Stimulated activated CD4-positive, alpha-beta T cell treated with anti-CD3 and anti-CD28 coated beads, Interleukin-1b, Interleukin-23, amount 100 ng/mL, for 1 hour (primary cell): ENCODE measurements at regions not wholly inside any gene's neighbourhood (a gene's known extent, or its start where the extent isn't known, plus 50 kb on each side); places are given as distances from the start of the nearest gene placed in this dataset.

Source experiments
- DNase-seq, 2 donors: peaks; one replicate each; pipeline ENCODE4 v3.0.0-alpha.2; 2020; ENCODE audit warnings: low read depth in 2 of 2

DNA sequence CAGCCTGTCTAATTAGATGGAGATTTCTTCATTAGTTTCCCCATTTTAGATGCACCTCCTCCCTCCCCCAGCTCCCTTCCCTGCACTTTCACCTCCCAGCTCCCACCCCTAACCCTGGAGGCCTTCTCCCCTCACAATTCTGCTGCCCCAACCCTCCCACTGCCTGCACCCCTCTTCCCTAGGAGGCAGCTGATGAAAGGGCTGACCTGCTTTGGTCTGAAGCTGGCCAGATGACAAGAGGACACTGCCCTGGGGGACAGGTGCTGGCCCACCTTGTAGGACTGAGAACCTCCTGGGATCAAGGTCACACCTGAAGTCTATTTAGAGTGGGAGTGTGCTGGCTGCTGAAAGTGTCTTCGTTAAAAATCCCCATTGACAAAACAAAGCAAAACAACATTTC, 259.4 kb downstream of the TLE3 start:
- no peak for DNase-seq

DNA sequence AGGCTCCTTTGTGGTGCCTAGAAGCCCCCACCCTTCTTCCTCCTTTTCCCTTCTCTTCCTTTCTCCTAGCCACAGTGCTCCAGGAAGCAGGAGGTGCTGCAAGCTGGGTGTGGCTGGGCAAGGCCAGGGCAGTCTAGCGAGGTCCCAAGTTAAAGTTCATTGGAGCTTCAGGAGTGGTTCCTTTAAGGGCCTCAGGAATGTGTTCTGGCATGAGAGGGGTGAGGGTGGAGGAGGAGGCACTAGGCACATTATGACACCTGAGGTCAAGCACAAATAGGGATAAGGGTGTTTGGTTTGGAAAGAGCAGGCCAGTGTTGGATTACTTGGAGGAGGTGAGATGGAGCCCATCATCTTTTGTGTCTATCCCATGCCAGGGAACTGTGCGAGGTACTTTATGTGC, 258.7 kb downstream of the TLE3 start:
- no peak for DNase-seq

DNA sequence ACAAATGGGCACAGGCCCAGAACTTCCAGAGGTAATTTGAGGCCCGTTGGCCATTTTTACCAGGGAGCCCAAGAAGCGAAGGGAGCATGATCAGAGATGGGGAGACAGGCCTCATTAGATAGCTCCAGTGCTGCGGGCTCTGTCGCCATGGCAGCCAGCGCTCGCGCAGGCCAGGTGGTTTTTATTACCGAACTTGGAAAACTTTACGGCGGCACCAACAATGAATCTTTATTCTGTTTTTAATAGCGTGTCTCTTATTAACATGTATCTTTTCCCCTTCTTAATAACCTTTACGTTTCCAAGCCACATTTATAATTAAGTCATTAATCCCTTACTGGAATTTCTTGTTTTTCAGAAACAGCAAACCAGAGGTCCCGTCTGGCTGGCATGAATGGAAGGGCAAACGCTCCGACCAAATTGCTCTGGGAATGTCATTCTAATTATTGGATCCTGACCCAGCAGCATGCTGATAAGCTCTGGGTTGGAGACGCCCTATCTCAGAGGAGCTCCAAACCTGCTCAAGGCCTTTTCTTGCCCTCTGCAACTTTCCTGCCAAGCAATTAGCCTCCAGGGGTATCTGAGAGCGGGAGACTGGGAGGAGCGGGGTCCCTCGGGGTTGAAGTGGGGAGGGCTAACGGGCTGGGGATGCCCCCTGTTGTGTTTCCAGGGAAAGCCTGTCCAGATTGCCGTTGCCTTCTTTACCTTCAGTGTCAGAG, 256.4 kb downstream of the TLE3 start:
- no peak for DNase-seq

DNA sequence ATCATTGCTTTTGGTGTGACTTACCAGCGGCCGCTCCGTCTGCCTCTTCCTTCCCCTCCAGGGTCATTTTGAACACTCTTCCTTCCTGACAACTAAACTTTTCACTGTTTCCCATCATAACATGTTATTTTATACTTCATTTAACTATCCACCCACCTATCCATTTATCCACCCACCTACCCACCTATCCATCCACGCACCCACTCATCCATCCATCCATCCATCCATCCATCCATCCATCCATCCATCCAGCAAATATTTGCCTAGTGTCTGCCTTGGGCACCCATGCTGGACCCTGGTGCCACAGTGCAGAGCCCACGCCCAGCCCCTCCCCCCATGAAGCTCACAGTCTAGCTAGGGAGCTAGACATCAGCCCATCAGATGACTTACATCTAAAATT, 254.9 kb downstream of the TLE3 start:
- DNase-seq, result no peak

DNA sequence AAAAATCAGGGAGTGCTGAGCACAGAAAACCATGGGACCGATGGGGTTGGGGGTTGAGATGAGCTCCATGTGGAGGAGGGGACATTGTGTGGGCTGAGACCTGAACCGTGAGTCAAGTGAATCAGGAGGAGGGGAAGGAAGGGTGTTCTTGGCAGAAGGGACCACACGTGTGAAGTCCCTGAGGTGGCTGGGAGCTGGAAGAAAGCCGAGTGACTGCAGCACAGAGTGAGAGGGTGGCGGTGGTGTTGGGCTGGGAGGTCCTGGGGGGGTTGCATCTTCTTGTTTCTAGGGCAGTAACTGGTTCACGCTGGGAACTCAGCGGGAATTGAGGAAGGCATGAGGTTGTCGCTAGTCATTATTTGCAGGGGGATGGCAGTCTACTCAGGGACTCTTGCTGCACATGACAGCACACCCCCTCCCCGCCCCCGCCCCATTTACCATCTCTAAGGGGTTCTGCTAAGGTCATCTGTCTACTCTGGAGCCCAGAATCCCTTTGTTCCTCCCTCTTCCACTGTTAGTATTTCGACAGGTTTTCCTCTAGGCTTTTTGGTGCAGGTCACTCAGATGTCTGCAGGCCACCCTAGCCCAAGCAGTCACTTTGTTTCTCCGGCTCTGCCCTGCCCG, 254.3 kb downstream of the TLE3 start:
- no peak for DNase-seq

DNA sequence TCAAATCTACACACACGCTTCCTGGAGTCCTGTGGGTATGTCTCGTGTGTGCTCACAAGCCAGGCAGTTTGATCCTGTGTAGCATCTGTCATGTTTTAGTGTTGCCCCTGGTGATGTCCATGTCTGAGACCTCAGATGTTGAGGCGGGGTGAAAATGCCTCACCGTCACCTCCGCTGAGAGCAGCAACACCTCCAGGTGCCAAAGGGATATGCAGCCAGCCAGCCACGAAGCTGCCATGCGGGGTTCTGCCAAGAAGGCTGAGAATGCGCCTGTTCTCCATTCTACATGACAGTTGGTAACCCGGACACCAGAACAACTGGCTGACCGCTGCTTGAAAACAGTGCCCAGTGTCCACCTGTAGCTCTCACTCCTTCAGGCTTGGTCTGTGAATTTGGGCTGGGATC, 253.8 kb downstream of the TLE3 start:
- DNase-seq, result no peak

DNA sequence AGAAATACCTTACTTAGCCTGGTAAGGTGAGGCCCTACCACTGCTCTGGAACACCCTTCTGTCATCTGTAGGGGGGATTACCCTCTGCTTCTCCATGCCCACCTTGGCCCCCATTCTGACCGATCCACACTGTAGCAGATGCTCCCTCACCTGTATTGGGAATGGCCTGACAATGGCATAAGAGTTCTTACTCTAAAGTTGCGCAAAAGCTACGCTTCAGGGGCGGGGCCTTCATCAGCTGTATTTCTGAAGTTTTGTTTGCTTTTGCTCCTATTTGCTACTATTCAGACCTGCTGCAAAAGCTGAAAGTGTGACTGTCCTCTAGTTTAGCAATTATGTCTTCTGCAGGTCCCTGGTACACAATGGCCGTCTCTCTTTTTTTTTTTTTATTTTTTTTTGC, 252.6 kb downstream of the TLE3 start:
- DNase-seq, result no peak

DNA sequence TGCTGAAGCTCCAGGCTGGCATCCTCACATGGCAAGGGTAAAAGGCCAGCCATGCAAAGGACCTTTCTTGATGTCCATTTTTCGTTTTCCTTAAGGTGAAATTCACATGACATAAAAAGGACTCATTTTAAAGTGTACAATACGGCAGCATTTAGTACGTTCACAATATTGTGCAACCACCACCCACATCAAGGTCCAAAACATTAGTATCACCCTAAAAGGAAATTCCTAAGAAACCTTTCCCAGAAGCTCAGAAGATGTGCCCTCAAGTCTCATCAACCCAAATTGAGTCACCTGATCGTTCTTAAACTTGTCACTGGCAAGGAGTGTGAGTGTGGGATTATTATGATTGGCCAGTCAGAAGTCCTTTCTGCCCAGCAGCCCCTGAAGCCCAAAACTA, 250.1 kb downstream of the TLE3 start:
- no peak for DNase-seq

DNA sequence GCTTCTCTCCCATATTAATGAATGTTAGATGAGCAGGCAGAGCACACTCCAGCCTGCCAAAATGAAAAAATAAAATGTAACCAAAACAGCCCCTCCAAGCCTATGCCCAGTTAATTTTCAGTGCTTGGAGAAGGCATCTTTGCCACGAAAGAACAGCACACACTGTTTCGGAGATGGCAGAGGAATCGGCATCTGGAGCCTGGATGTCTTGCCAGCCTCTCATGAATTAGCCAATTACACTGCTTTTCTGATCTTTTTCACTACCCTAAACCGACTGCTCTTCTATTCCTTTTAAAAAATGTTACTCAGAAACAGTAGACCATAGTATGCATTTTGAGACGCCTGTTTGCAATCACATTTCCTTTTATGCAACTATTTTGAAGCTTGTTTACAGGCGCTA, 249.6 kb downstream of the TLE3 start:
- no peak for DNase-seq

DNA sequence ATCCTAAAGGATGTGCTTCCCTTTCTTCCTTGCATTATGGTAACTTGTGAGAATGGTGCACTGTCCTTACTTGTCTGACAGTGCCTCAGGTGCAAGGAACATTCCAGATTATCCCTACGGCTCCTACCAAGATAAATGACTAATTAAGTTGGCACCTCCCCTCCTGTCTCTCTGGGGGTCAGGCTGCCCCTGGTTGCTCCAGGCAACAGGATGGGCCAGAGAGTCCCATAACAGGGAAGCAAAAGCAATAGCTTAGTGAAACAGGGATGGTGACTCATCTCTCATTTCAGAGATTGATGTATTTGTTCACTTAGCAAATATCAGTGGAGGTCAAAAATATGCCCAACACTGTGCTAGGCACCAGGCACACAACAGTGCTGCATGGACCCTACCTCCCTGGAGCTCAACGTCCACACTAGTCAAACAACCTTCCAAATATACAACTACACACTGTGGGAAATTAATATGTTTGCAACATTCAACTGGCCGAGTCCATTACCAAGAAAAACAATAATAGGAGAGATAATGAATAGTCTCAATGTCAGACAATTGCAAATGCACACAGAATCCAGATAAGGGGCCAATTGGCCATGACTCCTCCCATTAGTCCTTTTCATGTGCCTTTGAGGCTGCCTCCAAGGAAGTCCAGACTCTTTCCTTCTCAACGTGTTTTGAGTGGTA, 249.0 kb downstream of the TLE3 start:
- no peak for DNase-seq

DNA sequence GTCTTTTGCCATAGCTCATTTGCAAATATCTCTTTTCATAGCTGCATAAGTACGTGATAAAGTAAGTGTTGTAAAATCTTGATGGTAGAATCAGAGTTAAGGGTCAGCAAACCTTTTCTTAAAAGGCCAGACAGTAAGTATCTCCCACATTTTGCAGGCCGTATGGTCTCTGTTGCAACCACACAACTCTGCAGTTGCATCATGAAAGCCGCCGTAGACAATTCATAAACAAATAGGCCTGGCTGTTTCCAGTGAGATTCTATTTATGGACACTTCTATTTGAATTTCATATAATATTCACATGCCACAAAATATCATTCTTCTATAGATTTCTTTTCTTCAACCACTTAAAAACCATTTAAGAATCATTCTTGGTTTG, 248.5 kb downstream of the TLE3 start:
- DNase-seq, result no peak

DNA sequence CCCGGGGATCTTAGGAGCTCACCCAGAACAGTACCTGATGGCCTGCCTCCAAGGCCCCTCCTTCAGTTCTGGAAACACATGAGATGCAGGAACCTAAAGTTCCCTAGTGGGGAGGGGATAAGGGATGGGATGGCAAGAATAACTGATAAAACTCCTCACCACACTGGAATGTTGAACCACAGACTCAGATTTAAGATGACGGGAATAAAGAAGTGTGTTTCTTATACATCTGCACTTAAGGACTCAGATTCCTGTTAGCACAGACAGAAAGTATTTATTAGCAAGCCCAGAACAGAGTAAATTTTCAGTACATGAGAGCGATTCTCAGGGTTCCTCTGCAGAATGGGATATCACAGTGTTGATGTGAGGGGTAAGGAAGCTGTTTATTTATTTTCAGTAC, 245.2 kb downstream of the TLE3 start:
- DNase-seq, result no peak

DNA sequence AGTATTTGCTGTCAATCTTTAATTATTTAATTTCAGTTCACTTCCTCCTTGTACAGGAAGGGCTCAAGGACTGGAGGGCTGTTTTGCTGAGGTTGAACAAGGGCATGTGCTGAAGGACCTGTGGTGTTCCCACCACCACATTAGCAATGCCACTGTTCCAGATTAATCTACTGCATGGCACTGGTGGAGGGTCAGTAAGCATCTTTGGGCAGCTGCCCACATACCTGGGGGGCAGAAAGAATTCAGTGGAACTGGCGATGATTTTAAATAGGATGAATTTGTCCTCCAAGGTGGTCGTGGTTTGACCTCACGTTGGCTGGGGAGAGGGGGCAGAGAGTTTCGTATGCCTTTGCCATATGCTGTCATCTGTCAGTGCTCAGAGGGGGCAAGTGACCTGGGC, 244.8 kb downstream of the TLE3 start:
- no peak for DNase-seq

DNA sequence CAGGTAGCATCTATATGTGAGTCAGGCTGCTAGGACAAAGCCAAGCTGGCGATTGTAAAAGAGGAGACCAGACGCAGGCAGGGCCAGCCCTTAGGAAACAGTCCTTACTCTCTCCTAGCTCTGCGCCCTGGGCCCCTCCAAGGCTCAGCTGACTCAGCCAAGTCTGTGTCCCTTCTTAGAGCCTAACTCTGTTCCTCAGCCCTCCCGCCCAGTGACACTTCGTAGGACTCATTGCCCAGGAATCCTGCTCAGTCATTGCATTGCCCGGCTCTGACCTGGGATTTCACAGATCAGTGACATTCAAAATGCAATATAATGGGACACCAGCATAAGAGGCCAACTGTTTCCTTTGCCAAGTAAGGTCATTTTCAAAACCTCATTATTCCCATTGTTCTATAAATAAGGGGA, 244.2 kb downstream of the TLE3 start:
- DNase-seq, result no peak

DNA sequence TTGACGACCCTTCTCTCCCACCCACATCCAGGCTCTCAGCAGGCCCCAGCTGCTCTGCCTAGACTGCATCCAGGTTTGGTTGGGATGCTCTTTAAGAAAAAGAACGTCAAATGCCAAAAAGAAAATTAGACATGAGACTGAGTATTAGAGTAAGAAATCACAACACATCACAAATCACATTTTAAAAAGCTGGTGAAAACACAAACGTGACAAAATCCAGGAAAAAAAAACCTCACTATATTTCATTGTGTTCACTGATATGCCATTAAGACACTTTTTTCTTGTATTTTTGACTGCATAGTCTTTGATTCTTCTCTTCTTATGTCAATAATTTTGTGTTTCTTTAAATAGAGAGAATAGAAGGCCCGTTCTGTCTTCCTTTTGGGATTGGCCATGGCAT, 243.7 kb downstream of the TLE3 start:
- no peak for DNase-seq

DNA sequence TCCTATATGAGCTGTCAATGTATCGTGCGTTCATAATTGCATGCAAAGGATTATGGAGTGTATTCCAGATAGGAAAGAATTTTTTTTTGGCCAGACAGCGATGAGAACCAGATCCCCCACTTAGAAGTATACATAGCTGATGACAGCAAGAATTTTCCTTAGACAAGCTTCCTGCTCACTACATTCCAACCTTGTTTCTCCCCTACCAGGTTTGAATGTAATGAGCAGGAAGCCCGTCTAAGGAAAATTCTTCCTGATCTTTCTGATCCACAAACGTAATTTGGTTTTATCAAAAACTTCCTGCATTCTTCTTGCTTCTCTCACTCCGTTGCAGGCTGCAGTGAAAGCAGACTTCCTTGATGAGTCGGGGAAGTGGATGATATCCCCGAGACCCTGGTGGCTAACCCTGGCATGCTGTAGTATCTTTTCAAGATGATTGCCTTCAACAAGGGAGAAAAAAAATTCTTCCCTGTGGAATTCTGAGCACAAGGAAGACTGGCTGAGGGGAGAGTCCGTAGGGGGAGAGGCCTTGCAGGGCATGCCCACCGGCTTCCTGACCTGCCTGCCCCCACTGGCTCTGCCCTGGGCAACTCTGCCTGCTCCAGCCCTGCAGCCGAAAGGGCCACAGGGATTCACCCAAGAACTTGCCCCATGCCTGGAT, 243.1 kb downstream of the TLE3 start:
- DNase-seq, result no peak

DNA sequence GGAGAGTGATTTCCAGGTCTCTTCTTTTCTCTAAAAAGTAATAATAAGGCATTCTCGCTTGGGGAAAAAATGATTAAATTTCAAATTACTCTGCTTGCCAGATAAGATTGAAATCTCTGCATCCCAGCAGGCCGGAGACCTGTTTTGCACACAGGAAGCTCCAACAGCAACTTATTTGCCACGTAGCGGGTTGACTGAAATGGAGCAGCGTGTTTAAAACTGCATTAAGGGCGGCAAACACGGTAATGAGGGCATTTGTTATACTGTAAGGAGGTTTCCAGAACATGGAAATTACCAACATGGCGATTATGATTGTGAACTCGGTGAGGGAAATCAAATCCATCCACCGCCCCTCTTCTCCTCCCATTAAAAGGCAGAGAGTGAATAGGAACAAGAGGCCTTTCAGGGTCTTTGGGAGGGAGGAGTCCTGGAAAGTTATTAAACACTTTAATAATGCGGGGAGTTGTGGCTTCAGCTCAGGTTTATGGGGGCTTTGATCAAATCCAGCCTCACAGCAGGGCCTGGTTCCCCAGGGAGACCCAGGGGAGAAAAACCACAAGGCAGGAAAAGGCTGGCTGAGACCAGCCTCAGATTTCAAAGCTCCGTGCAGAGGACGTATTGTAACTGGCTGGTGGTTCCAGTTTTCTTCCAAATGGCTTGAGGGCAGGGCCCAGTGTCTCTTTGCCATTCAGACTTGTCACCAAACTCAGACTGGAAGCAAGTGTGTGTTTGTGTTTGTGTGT, 242.3 kb downstream of the TLE3 start:
- no peak for DNase-seq

DNA sequence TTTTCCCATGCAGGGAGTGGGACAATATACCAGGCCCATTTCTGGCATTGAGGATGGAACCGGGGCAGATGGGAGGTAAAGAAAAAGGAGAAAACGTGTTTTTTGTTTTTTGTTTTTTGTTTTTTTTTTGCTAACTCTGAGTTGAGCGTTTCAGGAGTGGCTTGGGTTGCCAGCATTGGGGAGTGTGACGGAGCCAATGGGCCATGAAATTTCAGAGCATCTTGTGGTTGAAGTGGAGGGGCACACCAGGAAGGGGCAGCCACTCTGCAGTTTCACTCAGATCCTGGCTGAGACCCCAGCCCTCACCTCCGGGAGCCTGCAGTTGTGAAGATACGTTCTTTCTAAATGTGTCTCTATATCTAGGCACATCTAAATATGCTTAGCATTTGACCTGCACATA, 240.5 kb downstream of the TLE3 start:
- DNase-seq, result no peak

DNA sequence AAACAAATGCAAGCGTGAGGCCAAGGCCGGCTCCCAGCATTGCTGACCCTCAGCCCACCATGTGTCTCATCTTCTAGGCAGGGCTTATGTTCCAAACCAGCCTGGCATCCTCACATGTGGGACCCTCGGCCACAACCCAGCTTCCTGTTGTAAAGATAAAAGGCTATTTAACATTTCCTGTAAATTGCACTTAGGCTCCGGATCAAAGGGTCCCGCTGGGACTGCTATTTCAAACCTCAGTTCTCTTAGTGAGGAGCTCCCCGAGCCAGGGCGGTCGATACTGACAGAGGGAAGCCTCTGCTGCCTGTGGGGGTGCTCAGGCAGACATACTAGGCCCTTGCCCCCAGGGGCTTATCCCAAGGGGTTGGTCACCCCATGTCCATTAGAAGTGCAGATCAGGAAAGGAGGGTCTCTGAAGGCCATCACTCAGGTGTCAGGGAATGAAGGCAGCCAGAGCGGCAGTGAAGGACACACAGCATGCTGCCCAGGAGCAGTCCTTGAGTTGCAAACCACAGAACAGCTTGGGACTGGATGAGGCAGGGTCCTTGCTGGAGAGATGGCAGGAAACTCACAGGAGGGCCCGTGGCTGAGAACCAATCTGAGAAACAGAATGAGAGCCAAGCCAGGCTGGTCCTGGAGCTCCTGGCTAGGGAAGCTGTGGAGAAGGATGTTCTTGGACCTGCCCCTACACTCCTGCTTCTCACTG, 239.9 kb downstream of the TLE3 start:
- no peak for DNase-seq

DNA sequence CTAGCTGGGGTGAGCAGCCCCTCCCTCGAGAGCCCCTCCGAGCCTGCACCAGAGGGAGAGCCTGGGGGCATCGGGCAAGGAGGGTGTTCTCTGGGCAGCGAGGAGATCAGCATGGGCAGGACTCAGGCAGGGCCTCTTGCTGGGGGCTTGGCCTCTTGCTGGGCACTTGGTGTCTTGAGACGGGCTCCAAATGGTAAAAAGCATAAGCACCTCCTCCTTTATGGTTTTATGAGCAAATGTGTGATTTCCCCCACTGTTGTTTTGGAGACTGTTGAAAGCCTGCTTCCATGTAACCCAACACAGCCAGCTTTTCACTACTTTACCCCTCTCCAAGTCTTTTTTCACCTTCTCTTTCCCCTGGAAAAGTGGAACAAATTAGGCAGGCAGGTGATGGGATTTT, 239.3 kb downstream of the TLE3 start:
- DNase-seq, result no peak

DNA sequence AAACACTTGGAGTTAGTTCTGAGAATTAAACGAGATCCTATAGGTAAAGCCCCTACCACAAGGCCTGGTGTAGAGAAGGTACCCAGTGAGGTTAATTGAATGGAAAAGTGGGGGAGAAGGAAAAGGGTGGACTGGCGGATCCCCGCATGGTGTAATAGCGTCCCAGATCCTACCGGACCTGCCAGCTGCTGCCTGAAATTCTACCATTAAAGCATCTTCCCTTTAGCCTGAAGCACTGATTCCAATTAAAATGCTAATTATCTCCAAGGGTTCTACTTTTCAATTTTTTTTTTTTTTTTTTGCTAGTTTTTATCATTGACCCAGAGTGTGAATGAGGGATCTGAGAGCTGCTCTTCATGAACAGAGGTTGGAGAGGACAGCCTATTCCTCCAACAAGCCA, 237.9 kb downstream of the TLE3 start:
- no peak for DNase-seq

DNA sequence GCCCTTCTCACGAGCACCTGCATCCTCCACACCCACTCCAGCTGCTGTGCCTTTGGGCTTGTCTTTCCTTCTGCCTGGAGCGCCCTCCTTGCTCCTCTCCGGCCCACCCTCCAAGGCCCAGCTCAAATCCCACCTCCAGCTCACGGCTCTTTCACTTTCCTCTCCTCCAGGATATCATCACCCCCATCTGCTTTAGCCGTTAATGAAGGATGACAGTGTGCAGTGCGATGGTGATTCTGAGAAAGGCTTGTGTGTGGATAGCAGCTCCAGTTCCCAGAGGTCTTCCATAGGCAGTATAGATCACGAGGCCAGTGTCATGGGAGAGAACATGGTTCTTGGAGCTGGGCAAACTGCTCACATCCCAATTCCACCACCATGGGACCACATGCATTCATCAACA, 237.4 kb downstream of the TLE3 start:
- no peak for DNase-seq
